Fibroblast of lung (primary cell): ENCODE measurements at regions not wholly inside any gene's neighbourhood (a gene's known extent, or its start where the extent isn't known, plus 50 kb on each side); places are given as distances from the start of the nearest gene placed in this dataset.

Experiments used
- DNase-seq, 2 donors: peaks; one replicate each; pipeline versions ENCODE4 v3.0.0 to v3.0.0-alpha.2; 2010; ENCODE audit warnings: low read depth in 2 of 2
- H2AFZ ChIP-seq: 2 replicates; pipeline ENCODE4 v1.5.1; 2012; ENCODE audit warnings: low read length, control low read depth, inconsistent platforms
- H3K27ac ChIP-seq: 2 replicates; pipeline ENCODE4 v1.5.1; 2011; ENCODE audit warnings: low read length, control low read depth; ENCODE audit not compliant: insufficient read depth
- H3K27me3 ChIP-seq: 2 replicates; pipeline ENCODE4 v1.5.1; 2011; ENCODE audit warnings: mild to moderate bottlenecking, low read length; ENCODE audit not compliant: control insufficient read depth, insufficient read depth
- H3K36me3 ChIP-seq: 2 replicates; pipeline ENCODE4 v1.5.1; 2011; ENCODE audit warnings: low read length; ENCODE audit not compliant: control insufficient read depth, insufficient read depth
- H3K4me1 ChIP-seq: 2 replicates; pipeline ENCODE4 v1.5.1; 2011; ENCODE audit warnings: low read length; ENCODE audit not compliant: control insufficient read depth, insufficient read depth; ENCODE audit errors: extremely low read depth
- H3K4me2 ChIP-seq: 2 replicates; pipeline ENCODE4 v1.5.1; 2011; ENCODE audit warnings: low read length, control low read depth; ENCODE audit not compliant: insufficient read depth; ENCODE audit errors: extremely low read depth
- H3K4me3 ChIP-seq, 4 experiments: fragments of 200-600 bp in 1 of 4; sonication (generic) in 1 of 4; replicated peaks in 1 of 4; 2 replicates each; pipeline ENCODE4 v1.5.1; 2011 to 2016; ENCODE audit warnings: low read length in 4 of 4, low read depth in 3 of 4, mild to moderate bottlenecking in 3 of 4, control low read depth in 2 of 4, inconsistent platforms in 1 of 4, mixed read lengths in 1 of 4; ENCODE audit not compliant: insufficient read depth in 1 of 4; ENCODE audit errors: control extremely low read depth in 1 of 4
- H3K79me2 ChIP-seq: 2 replicates; pipeline ENCODE4 v1.5.1; 2012; ENCODE audit warnings: mild to moderate bottlenecking, low read length, inconsistent platforms; ENCODE audit not compliant: control insufficient read depth, insufficient read depth
- H3K9ac ChIP-seq: 2 replicates; pipeline ENCODE4 v1.5.1; 2011; ENCODE audit warnings: mild to moderate bottlenecking, low read length, control low read depth; ENCODE audit not compliant: insufficient read depth
- H3K9me3 ChIP-seq: 2 replicates; pipeline ENCODE4 v1.5.1; 2012; ENCODE audit warnings: low read depth, low read length; ENCODE audit not compliant: control insufficient read depth, insufficient read depth
- H4K20me1 ChIP-seq: 2 replicates; pipeline ENCODE4 v1.5.1; 2011; ENCODE audit warnings: low read length; ENCODE audit not compliant: control insufficient read depth, insufficient read depth; ENCODE audit errors: extremely low read depth
- CTCF ChIP-seq, 2 donors: IDR thresholded peaks in 1 of 2; conservative IDR thresholded peaks in 1 of 2; 1 replicate in 1 of 2; 2 replicates in 1 of 2; pipeline ENCODE4 v1.5.1; 2011 to 2012; ENCODE audit warnings: low read length in 2 of 2, control low read depth in 1 of 2, inconsistent platforms in 1 of 2, low read depth in 1 of 2, mild to moderate bottlenecking in 1 of 2
- EZH2 ChIP-seq: IDR thresholded peaks from 2 replicates; pipeline ENCODE4 v1.5.1; 2012; ENCODE audit warnings: low read length, control low read depth, mild to moderate bottlenecking; ENCODE audit errors: missing control alignments

GRCh38 chr9:70470050-70471015 is 55.9 kb upstream of the KLF9 start:
- no peak overlapping the region for H3K27ac ChIP-seq
- H2AFZ ChIP-seq = no peak overlapping the region
- DNase-seq = no peak

GRCh38 chr9:70468291-70468690 is 53.8 kb upstream of the KLF9 start:
- Histone ChIP-seq H3K9ac (no peak overlapping the region), H3K4me1 (peaks cover 2% of the 10 kb centered on the region), H3K9me3 (no peaks in the 10 kb centered on the region), H3K27ac (no peak overlapping the region), H2AFZ (no peak overlapping the region), H4K20me1 (no peaks in the 10 kb centered on the region), H3K4me3 (no peak overlapping the region), H3K79me2 (no peaks in the 10 kb centered on the region), H3K36me3 (no peaks in the 10 kb centered on the region), H3K27me3 (no peaks in the 10 kb centered on the region), H3K4me2 (no peak overlapping the region)
- no peak for DNase-seq
- no peak for TF ChIP-seq EZH2
- no peak for TF ChIP-seq CTCF (conservative IDR thresholded peaks at IDR 0.05 in 1 of 2, IDR thresholded peaks at IDR 0.05 in 1 of 2; ENCODE audit: low read depth in 1 of 2, low read length in 2 of 2)

More at GRCh38 chr9:70470050-70471015, 55.9 kb upstream of the KLF9 start:
- Histone ChIP-seq H3K4me1 (peaks cover 2% of the 10 kb centered on the region), H3K4me2 (no peak overlapping the region), H3K9me3 (no peaks in the 10 kb centered on the region), H3K4me3 (no peak overlapping the region), H3K9ac (no peak overlapping the region), H3K79me2 (no peaks in the 10 kb centered on the region), H4K20me1 (no peaks in the 10 kb centered on the region), H3K27me3 (no peaks in the 10 kb centered on the region), H3K36me3 (no peaks in the 10 kb centered on the region)
- TF ChIP-seq EZH2 = no peak

GRCh38 chr9:70466976-70467561 is 52.6 kb upstream of the KLF9 start:
- no peaks in the 10 kb centered on the region for H3K36me3 ChIP-seq
- H4K20me1 ChIP-seq = no peaks in the 10 kb centered on the region
- H3K27me3 ChIP-seq = no peaks in the 10 kb centered on the region
- no peak overlapping the region for H3K4me3 ChIP-seq
- peak overlapping the region; percentile 6 for H3K27ac ChIP-seq
- no peak overlapping the region for H2AFZ ChIP-seq
- H3K4me2 ChIP-seq = no peak overlapping the region
- DNase-seq = peak; percentile 62 to 84
- H3K9me3 ChIP-seq = no peaks in the 10 kb centered on the region
- H3K4me1 ChIP-seq = peaks cover 2% of the 10 kb centered on the region
- no peak overlapping the region for H3K9ac ChIP-seq
- no peaks in the 10 kb centered on the region for H3K79me2 ChIP-seq
- TF ChIP-seq EZH2 (no peak), CTCF (conservative IDR thresholded peaks at IDR 0.05 in 1 of 2, IDR thresholded peaks at IDR 0.05 in 1 of 2; ENCODE audit: low read depth in 1 of 2, low read length in 2 of 2) (no peak)
